ENCODE measurements at regions not wholly inside any gene's neighbourhood (a gene's known extent, or its start where the extent isn't known, plus 50 kb on each side); places are given as distances from the start of the nearest gene placed in this dataset.

GRCh38 chr6:84280639-84281038 is 53.2 kb upstream of the CEP162 start:
- no peaks in the 10 kb centered on the region for H3K4me1 Mint-ChIP-seq (ENCODE audit: low read depth)
- H3K9me3 Mint-ChIP-seq = no peaks in the 10 kb centered on the region
- ChIA-PET POLR2A (no interaction called here), CTCF (no interaction called here)
- ATAC-seq (no peak), DNase-seq (no peak)
- H3K27me3 Mint-ChIP-seq = peaks cover 16% of the 10 kb centered on the region
- no peak overlapping the region for H3K4me3 Mint-ChIP-seq
- no peaks in the 10 kb centered on the region for H3K36me3 Mint-ChIP-seq (ENCODE audit: low read depth)
- no peak overlapping the region for H3K27ac Mint-ChIP-seq
- intact Hi-C loops (cut with micrococcal nuclease) = no loop called here
- no peak for TF ChIP-seq CTCF (IDR thresholded peaks at IDR 0.05)

- CTCF ChIA-PET = no interaction called here
- intact Hi-C loops (cut with micrococcal nuclease) = no loop called here
These were observed 52.6 kb upstream of the CEP162 start for GRCh38 chr6:84280030-84280429.

DNA sequence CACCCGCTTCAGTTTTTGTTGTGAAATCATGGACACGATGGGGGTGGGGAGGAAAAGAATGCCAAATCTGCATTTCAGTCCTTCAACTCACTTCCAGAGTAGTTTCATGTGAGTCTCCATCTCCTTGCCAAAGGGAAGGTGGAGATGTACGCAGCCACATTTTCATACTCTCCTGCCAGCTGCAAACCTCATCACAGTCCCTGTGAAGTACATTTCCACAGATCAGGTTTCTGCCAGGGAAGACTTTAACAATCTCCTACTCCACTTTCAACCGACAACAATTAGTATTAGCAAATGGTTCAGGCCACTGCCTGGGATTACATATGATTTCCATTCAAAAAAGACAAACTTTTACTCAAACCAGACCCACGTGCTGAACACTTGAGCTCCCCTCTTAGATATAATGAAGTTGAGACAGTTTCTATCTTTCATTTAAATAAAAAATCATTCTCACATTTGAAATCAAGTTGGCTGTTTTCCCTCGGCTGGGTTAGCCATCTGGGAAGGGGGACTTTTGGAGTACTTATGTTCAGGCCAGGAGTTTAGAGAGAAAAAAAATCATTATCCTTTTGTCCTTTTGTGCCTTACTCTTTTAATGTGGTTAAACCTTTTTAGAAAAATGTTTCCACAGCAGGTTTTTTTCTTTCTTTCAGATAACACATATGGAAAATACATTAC is 51.0 kb upstream of the CEP162 start:
- Mint-ChIP-seq H3K9me3 (no peaks in the 10 kb centered on the region), H3K4me3 (no peak overlapping the region), H3K27me3 (peaks cover 17% of the 10 kb centered on the region), H3K27ac (no peak overlapping the region), H3K36me3 (ENCODE audit: low read depth) (no peaks in the 10 kb centered on the region), H3K4me1 (ENCODE audit: low read depth) (no peaks in the 10 kb centered on the region)
- no peak for TF ChIP-seq CTCF (IDR thresholded peaks at IDR 0.05)
- CTCF ChIA-PET = no interaction called here
- POLR2A ChIA-PET = no interaction called here
- ATAC-seq (no peak), DNase-seq (no peak)
- intact Hi-C loops (cut with micrococcal nuclease) = no loop called here

More at GRCh38 chr6:84280030-84280429, 52.6 kb upstream of the CEP162 start:
- TF ChIP-seq CTCF (IDR thresholded peaks at IDR 0.05) = no peak
- Mint-ChIP-seq H3K9me3 (no peaks in the 10 kb centered on the region), H3K27me3 (peaks cover 15% of the 10 kb centered on the region), H3K4me1 (ENCODE audit: low read depth) (no peaks in the 10 kb centered on the region), H3K4me3 (no peak overlapping the region), H3K27ac (no peak overlapping the region), H3K36me3 (ENCODE audit: low read depth) (no peaks in the 10 kb centered on the region)
- POLR2A ChIA-PET = no interaction called here
- ATAC-seq (no peak), DNase-seq (no peak)
